WTC11 (cell line): ENCODE measurements at regions not wholly inside any gene's neighbourhood (a gene's known extent, or its start where the extent isn't known, plus 50 kb on each side); places are given as distances from the start of the nearest gene placed in this dataset.

Source experiments
- ATAC-seq: fragments of 200-7000 bp; cut with Tn5 transposase; 2 replicates; pipeline ENCODE4 v1.10.0; 2021; ENCODE audit warnings: mild to moderate bottlenecking, moderate library complexity
- CTCF ChIA-PET: fragments of 300-600 bp; sonication (Branson Sonifier 250); formaldehyde crosslinking; loops from one replicate; lab custom pipeline; 2021; ENCODE audit warnings: antibody characterized with exemption; lab: Charles Lee
- POLR2A ChIA-PET: fragments of 350-600 bp; sonication (Branson Sonifier 250); formaldehyde crosslinking; loops from one replicate; lab custom pipeline; 2021; ENCODE audit warnings: antibody characterized with exemption; lab: Charles Lee
- DNase-seq: peaks from one replicate; pipeline ENCODE4 v3.0.0; 2021; ENCODE audit warnings: low spot score
- H3K27ac Mint-ChIP-seq: 2 replicates; pipeline ENCODE4 v1.8.0; 2021; ENCODE audit warnings: mixed read lengths
- H3K27me3 Mint-ChIP-seq: 2 replicates; pipeline ENCODE4 v1.8.0; 2021; ENCODE audit warnings: low read depth, mild to moderate bottlenecking, moderate library complexity, mixed read lengths
- H3K36me3 Mint-ChIP-seq: 2 replicates; pipeline ENCODE4 v1.8.0; 2021; ENCODE audit warnings: mixed read lengths
- H3K4me1 Mint-ChIP-seq: 2 replicates; pipeline ENCODE4 v1.8.0; 2022; ENCODE audit warnings: mixed read lengths
- H3K4me3 Mint-ChIP-seq: 2 replicates; pipeline ENCODE4 v1.8.0; 2021; ENCODE audit warnings: mild to moderate bottlenecking, moderate library complexity, mixed read lengths
- H3K9me3 Mint-ChIP-seq: 2 replicates; pipeline ENCODE4 v1.8.0; 2021; ENCODE audit warnings: mixed read lengths
- ATF3 ChIP-seq: sonication (generic); formaldehyde crosslinking; conservative IDR thresholded peaks from 2 replicates; pipeline ENCODE4 v1.8.1; 2022; ENCODE audit warnings: mild to moderate bottlenecking, missing genetic modification reagents
- CREB1 ChIP-seq: sonication (generic); formaldehyde crosslinking; IDR thresholded peaks from 2 replicates; pipeline ENCODE4 v1.8.0; 2023; ENCODE audit warnings: mild to moderate bottlenecking, missing genetic modification reagents
- CREM ChIP-seq: sonication (generic); formaldehyde crosslinking; IDR thresholded peaks from 2 replicates; pipeline ENCODE4 v1.8.1; 2022; ENCODE audit warnings: mild to moderate bottlenecking, missing genetic modification reagents, moderate library complexity
- E2F1 ChIP-seq: sonication (generic); formaldehyde crosslinking; IDR thresholded peaks from 2 replicates; pipeline ENCODE4 v1.8.0; 2022; ENCODE audit warnings: mild to moderate bottlenecking, missing genetic modification reagents
- E2F5 ChIP-seq: sonication (generic); formaldehyde crosslinking; IDR thresholded peaks from 2 replicates; pipeline ENCODE4 v1.8.1; 2022; ENCODE audit warnings: mild to moderate bottlenecking, moderate library complexity, missing genetic modification reagents
- ETV6 ChIP-seq: sonication (generic); formaldehyde crosslinking; IDR thresholded peaks from 2 replicates; pipeline ENCODE4 v1.8.1; 2022; ENCODE audit warnings: mild to moderate bottlenecking, missing genetic modification reagents
- FOXJ3 ChIP-seq: sonication (generic); formaldehyde crosslinking; IDR thresholded peaks from 2 replicates; pipeline ENCODE4 v1.9.0; 2021; ENCODE audit warnings: missing genetic modification reagents, mild to moderate bottlenecking, borderline replicate concordance
- HMGA2 ChIP-seq: fragments of 250-450 bp; sonication (Bioruptor Pico); IDR thresholded peaks from 2 replicates; pipeline ENCODE4 v1.4.0; 2021; ENCODE audit warnings: mild to moderate bottlenecking, moderate library complexity
- JUN ChIP-seq: sonication (generic); formaldehyde crosslinking; IDR thresholded peaks from 2 replicates; pipeline ENCODE4 v1.8.0; 2023; ENCODE audit warnings: mild to moderate bottlenecking, missing genetic modification reagents
- KAT7 ChIP-seq: sonication (generic); formaldehyde crosslinking; IDR thresholded peaks from 2 replicates; pipeline ENCODE4 v1.8.1; 2023; ENCODE audit warnings: missing genetic modification reagents, mild to moderate bottlenecking, borderline replicate concordance
- MAX ChIP-seq: sonication (generic); formaldehyde crosslinking; IDR thresholded peaks from 2 replicates; pipeline ENCODE4 v1.8.0; 2022; ENCODE audit warnings: mild to moderate bottlenecking, missing genetic modification reagents
- MLX ChIP-seq: sonication (generic); formaldehyde crosslinking; IDR thresholded peaks from 2 replicates; pipeline ENCODE4 v1.8.1; 2023; ENCODE audit warnings: mild to moderate bottlenecking, missing genetic modification reagents, moderate library complexity
- MYBL2 ChIP-seq: sonication (generic); formaldehyde crosslinking; IDR thresholded peaks from 2 replicates; pipeline ENCODE4 v1.8.1; 2023; ENCODE audit warnings: mild to moderate bottlenecking, moderate library complexity, missing genetic modification reagents
- NR1H2 ChIP-seq: sonication (generic); formaldehyde crosslinking; IDR thresholded peaks from 2 replicates; pipeline ENCODE4 v1.9.0; 2021; ENCODE audit warnings: mild to moderate bottlenecking, moderate library complexity, missing genetic modification reagents
- PRDM15 ChIP-seq: sonication (generic); formaldehyde crosslinking; IDR thresholded peaks from 2 replicates; pipeline ENCODE4 v1.8.0; 2022; ENCODE audit warnings: missing genetic modification reagents
- RELA ChIP-seq: sonication (generic); formaldehyde crosslinking; IDR thresholded peaks from 2 replicates; pipeline ENCODE4 v1.8.1; 2022; ENCODE audit warnings: missing genetic modification reagents, mild to moderate bottlenecking, borderline replicate concordance
- SMAD3 ChIP-seq: sonication (generic); formaldehyde crosslinking; IDR thresholded peaks from 2 replicates; pipeline ENCODE4 v1.8.0; 2022; ENCODE audit warnings: missing genetic modification reagents, mild to moderate bottlenecking, borderline replicate concordance
- SMAD4 ChIP-seq: sonication (generic); formaldehyde crosslinking; IDR thresholded peaks from 2 replicates; pipeline ENCODE4 v1.8.0; 2022; ENCODE audit warnings: mild to moderate bottlenecking, missing genetic modification reagents
- SOX15 ChIP-seq: fragments of 250-450 bp; sonication (Bioruptor Pico); IDR thresholded peaks from 2 replicates; pipeline ENCODE4 v1.9.0; 2021; ENCODE audit warnings: mild to moderate bottlenecking
- USF1 ChIP-seq: sonication (generic); formaldehyde crosslinking; IDR thresholded peaks from 2 replicates; pipeline ENCODE4 v1.8.0; 2022; ENCODE audit warnings: mild to moderate bottlenecking, missing genetic modification reagents
- ZNF138 ChIP-seq: sonication (generic); formaldehyde crosslinking; conservative IDR thresholded peaks from 2 replicates; pipeline ENCODE4 v1.8.1; 2022; ENCODE audit warnings: mild to moderate bottlenecking, moderate library complexity, missing genetic modification reagents
- ZNF416 ChIP-seq: fragments of 250-450 bp; sonication (Bioruptor Pico); IDR thresholded peaks from 2 replicates; pipeline ENCODE4 v1.9.0; 2021; ENCODE audit warnings: mild to moderate bottlenecking, inconsistent platforms
- ZNF671 ChIP-seq: fragments of 250-450 bp; sonication (Bioruptor Pico); IDR thresholded peaks from 2 replicates; pipeline ENCODE4 v1.8.0; 2021; ENCODE audit warnings: mild to moderate bottlenecking
- ZSCAN18 ChIP-seq: fragments of 250-450 bp; sonication (Bioruptor Pico); IDR thresholded peaks from 2 replicates; pipeline ENCODE4 v2.1.2; 2022; ENCODE audit warnings: mild to moderate bottlenecking, moderate library complexity

GRCh38 chr4:187294861-187295260, 571.2 kb upstream of the FAT1 start:
- no peak for ATAC-seq
- H3K27ac Mint-ChIP-seq: no peak overlapping the region

GRCh38 chr4:187301923-187302322, 578.3 kb upstream of the FAT1 start:
- H3K36me3 Mint-ChIP-seq: peaks cover 8% of the 10 kb centered on the region
- no peaks in the 10 kb centered on the region for H3K27me3 Mint-ChIP-seq
- CTCF ChIA-PET: no interaction called here
- POLR2A ChIA-PET: no interaction called here
- DNase-seq: no peak
- TF ChIP-seq ETV6 (no peak), ZNF416 (CRISPR knock-in tag) (no peak), USF1 (CRISPR knock-in tag) (no peak), JUN (CRISPR knock-in tag) (no peak), PRDM15 (CRISPR knock-in tag) (no peak), MLX (CRISPR knock-in tag) (no peak), ATF3 (CRISPR knock-in tag) (no peak)
- TF ChIP-seq, all 79 proteins: peak for 0
- ATAC-seq: no peak
- H3K4me3 Mint-ChIP-seq: no peak overlapping the region
- H3K4me1 Mint-ChIP-seq: peaks cover 7% of the 10 kb centered on the region
- H3K27ac Mint-ChIP-seq: no peak overlapping the region
- H3K9me3 Mint-ChIP-seq: peaks cover 22% of the 10 kb centered on the region

More at GRCh38 chr4:187294861-187295260, 571.2 kb upstream of the FAT1 start:
- DNase-seq: no peak
- no peak for TF ChIP-seq JUN (CRISPR knock-in tag)
- no peak for TF ChIP-seq RELA
- no peak for TF ChIP-seq ZSCAN18 (CRISPR knock-in tag)
- no peak for TF ChIP-seq SOX15 (CRISPR knock-in tag)
- TF ChIP-seq SMAD4 (CRISPR knock-in tag): no peak
- TF ChIP-seq ETV6: no peak
- TF ChIP-seq MAX (CRISPR knock-in tag): no peak
- no peak for TF ChIP-seq ZNF671
- TF ChIP-seq SMAD3 (CRISPR knock-in tag): no peak
- ChIA-PET CTCF (no interaction called here), POLR2A (no interaction called here)
- peaks cover 24% of the 10 kb centered on the region for H3K36me3 Mint-ChIP-seq
- peaks cover 43% of the 10 kb centered on the region for H3K9me3 Mint-ChIP-seq
- H3K4me1 Mint-ChIP-seq: no peaks in the 10 kb centered on the region
- no peaks in the 10 kb centered on the region for H3K27me3 Mint-ChIP-seq
- no peak overlapping the region for H3K4me3 Mint-ChIP-seq

- no peaks in the 10 kb centered on the region for H3K27me3 Mint-ChIP-seq
- peaks cover 16% of the 10 kb centered on the region for H3K9me3 Mint-ChIP-seq
- H3K27ac Mint-ChIP-seq: no peak overlapping the region
- CTCF ChIA-PET: no interaction called here
- H3K4me3 Mint-ChIP-seq: no peak overlapping the region
- no peak for ATAC-seq
- DNase-seq: no peak
- H3K36me3 Mint-ChIP-seq: peaks cover 2% of the 10 kb centered on the region
- peaks cover 7% of the 10 kb centered on the region for H3K4me1 Mint-ChIP-seq
- POLR2A ChIA-PET: no interaction called here
- TF ChIP-seq KAT7 (CRISPR knock-in tag) (no peak), E2F1 (CRISPR knock-in tag) (no peak), CREB1 (no peak), HMGA2 (CRISPR knock-in tag) (no peak), MYBL2 (CRISPR knock-in tag) (no peak), ETV6 (no peak), NR1H2 (CRISPR knock-in tag) (no peak), RELA (no peak), E2F5 (CRISPR knock-in tag) (no peak), CREM (CRISPR knock-in tag) (no peak), ZNF138 (CRISPR knock-in tag) (no peak), SMAD4 (CRISPR knock-in tag) (no peak), FOXJ3 (CRISPR knock-in tag) (no peak)
Measured at GRCh38 chr4:187302457-187303150, 578.9 kb upstream of the FAT1 start.
